ENCODE measurements at regions not wholly inside any gene's neighbourhood (a gene's known extent, or its start where the extent isn't known, plus 50 kb on each side); places are given as distances from the start of the nearest gene placed in this dataset.

- TF ChIP-seq EZH2 (IDR thresholded peaks at IDR 0.05; ENCODE audit: insufficient read depth, poor library complexity, severe bottlenecking), result no peak
- no peak for TF ChIP-seq EZH2phosphoT487 (IDR thresholded peaks at IDR 0.05; ENCODE audit: insufficient read depth, low read depth)
These were observed 608.8 kb downstream of the PCDH7 start for GRCh38 chr4:31328932-31329331.
